Sigmoid colon (tissue), 4 donors: ENCODE measurements at regions not wholly inside any gene's neighbourhood (a gene's known extent, or its start where the extent isn't known, plus 50 kb on each side); places are given as distances from the start of the nearest gene placed in this dataset.

Experiments used
- POLR2A ChIP-seq, 2 donors: fragments of 450-650 bp; IDR thresholded peaks; one replicate each; pipeline ENCODE4 v1.6.1; 2016; ENCODE audit warnings: antibody characterized with exemption in 2 of 2, mild to moderate bottlenecking in 2 of 2, moderate library complexity in 2 of 2
- POLR2AphosphoS5 ChIP-seq, 4 donors: sonication (generic); formaldehyde crosslinking; IDR thresholded peaks; one replicate each; pipeline ENCODE4 v1.6.1; 2017; ENCODE audit warnings: antibody characterized with exemption in 4 of 4
- TF ChIP-seq, protein P1 (sequence below), 4 experiments: fragments of 450-650 bp in 3 of 4; fragments of 200-600 bp in 1 of 4; IDR thresholded peaks; one replicate each; pipeline ENCODE4 v1.5.1; 2016 to 2019; ENCODE audit warnings: antibody characterized with exemption in 4 of 4, mild to moderate bottlenecking in 3 of 4, moderate library complexity in 2 of 4

DNA sequence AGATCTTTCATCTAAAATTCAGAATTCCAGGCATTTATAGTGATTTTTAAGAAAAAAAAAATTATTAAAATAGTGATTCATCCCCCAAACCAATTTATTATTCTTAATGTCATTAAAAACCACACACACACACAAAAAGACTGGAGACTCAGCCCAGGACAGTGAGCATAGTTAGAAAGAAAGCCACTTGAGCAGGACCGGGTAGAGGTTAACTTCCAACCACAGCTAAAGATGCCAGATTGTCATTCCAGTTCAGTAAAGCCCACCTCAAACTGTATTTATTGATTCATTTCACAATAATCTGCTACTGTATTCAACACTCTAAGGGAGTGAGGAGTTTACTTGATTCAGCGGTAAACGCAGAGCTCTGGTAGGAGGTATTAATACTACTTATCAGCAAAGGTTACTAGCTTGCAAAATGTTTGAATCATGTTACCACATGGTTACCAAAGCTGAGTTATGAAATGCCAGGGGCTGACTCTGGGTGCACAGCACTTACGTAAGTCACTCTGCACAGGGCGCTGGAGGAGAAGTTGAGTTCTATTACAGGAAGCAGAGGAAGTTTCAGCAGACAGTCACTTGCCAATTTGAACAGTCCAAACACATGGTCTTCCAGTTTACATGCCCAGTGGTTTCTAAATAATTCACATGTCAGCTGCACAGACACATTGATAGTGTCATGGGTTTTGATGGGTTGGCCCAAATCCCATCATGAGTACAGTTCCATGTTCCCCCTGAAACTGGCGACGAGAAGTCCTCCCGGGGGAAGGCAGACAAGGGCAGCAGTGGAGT, 64.6 kb downstream of the KLF6 start:
- TF ChIP-seq, protein P1, sequence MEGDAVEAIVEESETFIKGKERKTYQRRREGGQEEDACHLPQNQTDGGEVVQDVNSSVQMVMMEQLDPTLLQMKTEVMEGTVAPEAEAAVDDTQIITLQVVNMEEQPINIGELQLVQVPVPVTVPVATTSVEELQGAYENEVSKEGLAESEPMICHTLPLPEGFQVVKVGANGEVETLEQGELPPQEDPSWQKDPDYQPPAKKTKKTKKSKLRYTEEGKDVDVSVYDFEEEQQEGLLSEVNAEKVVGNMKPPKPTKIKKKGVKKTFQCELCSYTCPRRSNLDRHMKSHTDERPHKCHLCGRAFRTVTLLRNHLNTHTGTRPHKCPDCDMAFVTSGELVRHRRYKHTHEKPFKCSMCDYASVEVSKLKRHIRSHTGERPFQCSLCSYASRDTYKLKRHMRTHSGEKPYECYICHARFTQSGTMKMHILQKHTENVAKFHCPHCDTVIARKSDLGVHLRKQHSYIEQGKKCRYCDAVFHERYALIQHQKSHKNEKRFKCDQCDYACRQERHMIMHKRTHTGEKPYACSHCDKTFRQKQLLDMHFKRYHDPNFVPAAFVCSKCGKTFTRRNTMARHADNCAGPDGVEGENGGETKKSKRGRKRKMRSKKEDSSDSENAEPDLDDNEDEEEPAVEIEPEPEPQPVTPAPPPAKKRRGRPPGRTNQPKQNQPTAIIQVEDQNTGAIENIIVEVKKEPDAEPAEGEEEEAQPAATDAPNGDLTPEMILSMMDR (IDR thresholded peaks at IDR 0.05) = no peak
- TF ChIP-seq POLR2A (IDR thresholded peaks at IDR 0.05) = no peak
- TF ChIP-seq POLR2AphosphoS5 (IDR thresholded peaks at IDR 0.05) = peak in 2 of 4 donors; percentile 12 to 55
